ENCODE measurements at regions not wholly inside any gene's neighbourhood (a gene's known extent, or its start where the extent isn't known, plus 50 kb on each side); places are given as distances from the start of the nearest gene placed in this dataset.

- TF ChIP-seq CTCF (IDR thresholded peaks at IDR 0.05) (no peak), POLR2A (IDR thresholded peaks at IDR 0.05) (no peak)
Measured at GRCh38 chr4:75180217-75180616, 247.3 kb downstream of the PARM1 start.

All from lower leg skin (tissue), 3 donors.